ENCODE measurements at regions not wholly inside any gene's neighbourhood (a gene's known extent, or its start where the extent isn't known, plus 50 kb on each side); places are given as distances from the start of the nearest gene placed in this dataset.

DNA sequence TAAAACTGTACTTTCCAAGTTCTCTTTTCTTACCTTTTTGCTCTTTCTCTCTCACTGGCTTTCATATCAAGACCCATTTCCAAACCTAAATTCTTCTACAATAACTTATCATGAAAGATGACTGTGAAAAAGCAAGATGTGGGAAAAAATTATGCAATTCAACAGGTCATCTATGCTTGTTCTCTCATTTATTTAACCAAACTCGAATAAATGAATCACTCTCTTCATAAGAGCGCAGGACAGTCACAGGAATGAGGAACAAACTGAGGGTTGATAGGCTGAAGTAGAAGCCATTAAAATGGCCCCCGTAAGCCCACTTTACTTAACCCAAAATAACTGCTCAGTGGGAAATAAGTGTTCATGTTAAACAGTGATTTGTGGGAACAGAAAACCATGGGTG is 1289.7 kb upstream of the SORCS1 start:
- DNase-seq, result no peak

DNA sequence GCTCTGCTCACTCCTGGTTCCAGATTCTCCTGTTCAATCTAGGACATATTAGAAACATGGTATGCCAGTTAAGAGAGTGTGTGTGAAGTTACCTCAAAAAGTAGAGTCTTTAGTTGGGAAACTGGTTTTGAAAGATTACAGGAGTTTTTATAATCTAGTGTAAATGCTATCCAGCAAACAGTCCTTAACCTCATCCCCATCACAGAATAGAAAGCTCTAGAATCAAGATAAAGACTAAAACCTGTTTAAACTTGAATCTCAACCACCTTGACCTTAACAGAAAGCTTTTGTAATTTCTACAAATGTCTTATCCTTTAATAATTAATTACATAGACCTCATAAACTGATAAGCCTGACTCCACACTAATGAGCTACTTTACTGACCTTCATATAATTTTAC is 1288.7 kb upstream of the SORCS1 start:
- no peak for DNase-seq

DNA sequence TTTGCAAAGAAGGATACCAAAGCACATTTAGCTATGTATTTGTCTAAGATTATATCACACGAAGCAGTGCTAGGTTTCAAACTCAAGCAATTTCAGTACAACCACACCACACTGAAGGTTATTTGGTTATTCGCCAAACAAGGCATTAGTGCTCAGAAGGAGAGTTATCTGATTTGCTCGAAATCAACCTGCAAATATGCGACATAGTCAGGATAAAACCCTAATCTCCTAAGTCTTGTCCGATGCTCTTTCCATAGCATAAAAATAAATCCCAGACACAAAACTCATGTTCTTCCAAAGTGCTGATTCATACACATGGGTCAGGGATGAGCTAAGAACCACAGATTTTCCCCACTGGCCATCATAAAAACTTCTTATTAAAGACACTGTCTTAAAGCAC is 1288.0 kb upstream of the SORCS1 start:
- no peak for DNase-seq

- no peak for DNase-seq
Observed at GRCh38 chr10:108450280-108450679, 1285.8 kb upstream of the SORCS1 start.

GRCh38 chr10:108445746-108446145 is 1281.2 kb upstream of the SORCS1 start:
- DNase-seq, result no peak

- no peak for DNase-seq
Observed at GRCh38 chr10:108443636-108444035, 1279.1 kb upstream of the SORCS1 start.

DNA sequence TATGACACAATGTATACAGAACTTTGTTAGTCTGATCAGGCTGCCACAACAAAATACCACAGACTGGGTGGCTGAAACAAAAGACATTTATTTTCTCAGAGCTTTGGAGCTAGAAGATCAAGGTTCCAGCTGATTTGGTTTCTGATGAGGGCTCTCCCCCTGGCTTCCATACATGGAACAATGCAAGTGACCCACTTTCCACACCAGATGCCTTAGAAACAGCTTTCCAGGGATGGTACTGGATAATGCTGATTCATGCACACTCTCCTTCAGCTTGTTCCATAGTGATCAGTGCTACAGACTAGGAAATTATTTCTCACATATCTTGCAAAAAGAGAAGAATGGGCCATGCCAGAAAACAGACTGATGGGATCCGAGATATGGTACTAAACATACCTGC is 1274.9 kb upstream of the SORCS1 start:
- DNase-seq, result no peak

GRCh38 chr10:108436096-108436495 is 1271.6 kb upstream of the SORCS1 start:
- no peak for DNase-seq

DNA sequence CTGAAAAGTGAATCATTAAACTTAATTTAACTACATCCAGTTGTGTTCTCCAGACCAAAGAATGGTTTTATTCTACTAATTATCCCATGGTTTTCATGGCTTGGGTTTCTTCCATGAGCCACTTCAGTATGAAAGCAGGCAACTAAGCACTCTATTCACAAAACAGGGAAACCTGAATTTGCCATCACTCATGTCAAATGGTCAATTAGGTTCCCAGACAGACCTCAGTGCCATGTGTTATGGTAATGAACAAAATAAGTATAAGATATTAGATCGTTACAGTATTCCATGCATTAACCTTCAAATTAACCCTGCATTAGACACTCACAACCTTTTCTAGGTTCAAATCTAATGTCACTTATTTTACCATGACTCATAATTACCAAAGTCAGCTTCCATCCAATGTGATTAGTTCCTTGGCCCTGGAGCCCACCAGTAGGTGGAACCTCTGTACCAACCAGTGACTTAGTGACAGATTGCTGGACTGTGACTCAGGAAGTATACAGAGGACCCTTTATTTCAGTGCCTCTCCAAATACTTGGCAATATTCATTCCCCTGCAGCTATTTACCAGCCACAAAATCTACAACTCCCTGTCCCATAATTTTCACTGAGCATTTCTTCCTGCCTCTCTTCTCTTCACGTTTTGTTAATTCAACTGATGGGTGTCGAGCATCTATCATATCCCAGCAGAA is 1270.2 kb upstream of the SORCS1 start:
- DNase-seq, result no peak

DNA sequence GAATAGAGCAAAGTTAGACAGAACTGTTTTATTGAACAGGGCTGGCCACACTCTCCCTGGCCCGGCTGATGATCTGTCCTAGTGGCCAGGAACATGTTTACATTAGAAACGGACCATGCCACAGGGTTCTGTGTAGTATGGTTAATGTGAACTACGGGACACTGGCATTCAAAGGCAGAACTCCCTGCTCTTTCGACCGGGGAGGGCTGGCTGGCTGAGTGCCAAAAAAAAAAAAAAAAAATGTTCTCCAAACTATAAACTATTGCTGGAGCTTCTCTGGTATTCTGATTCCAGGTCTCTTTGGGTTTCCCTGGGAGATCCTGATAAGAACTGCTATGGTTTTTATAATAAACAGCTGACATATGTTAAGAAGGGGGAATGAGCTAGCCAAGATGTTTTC is 1262.6 kb upstream of the SORCS1 start:
- no peak for DNase-seq

DNA sequence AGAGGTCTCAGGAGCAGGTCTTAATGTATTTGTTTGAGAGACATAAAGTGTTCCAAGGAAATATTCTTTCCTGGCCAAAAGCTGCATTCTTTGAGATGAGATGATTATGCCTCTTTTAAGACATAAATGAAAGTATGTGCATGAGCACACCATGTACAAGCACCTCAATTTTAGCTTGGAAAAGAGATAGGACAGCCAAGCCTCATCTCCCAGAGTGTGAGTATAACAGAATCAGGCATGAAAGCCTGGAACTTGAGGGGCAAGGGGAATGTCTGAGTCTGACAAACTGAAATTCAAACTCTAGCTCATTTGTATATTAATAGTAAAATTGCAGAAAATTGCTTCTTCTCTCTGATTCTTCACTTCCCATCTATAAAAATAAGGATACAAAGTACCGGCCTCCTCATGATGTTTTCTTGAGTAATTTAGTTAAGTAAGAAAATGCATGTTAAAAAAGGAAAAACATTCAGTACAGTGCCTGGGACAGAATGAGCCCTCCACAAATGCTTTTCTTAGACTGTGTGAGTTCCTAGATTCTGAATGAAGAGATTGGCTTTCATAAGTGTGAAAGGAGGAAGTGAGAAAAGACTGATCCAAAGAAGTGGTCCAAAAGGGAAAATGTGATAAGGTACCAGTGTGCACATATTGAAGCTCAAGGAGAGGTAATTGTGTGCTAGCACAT is 1260.9 kb upstream of the SORCS1 start:
- no peak for DNase-seq

DNA sequence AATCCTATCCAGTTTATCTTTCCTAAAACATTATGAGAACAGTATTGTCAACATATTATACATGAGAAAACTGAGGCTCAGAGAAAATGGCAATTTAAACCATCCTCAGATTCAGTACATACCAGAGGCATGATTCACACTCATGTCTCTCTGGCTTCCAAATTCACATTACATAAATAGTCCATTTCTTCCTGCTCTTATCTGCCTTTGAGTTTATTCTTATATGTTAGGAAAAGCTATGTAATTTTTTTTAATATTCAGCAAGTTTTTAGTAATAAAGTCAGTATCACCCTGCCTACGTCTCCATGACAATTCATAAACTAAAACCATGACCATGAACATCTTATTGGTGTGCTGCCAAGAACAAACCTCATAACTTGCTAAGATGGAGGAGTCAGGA is 1260.2 kb upstream of the SORCS1 start:
- no peak for DNase-seq

- DNase-seq, result no peak
Observed at GRCh38 chr10:108422286-108422685, 1257.8 kb upstream of the SORCS1 start.

GRCh38 chr10:108421266-108421665 is 1256.8 kb upstream of the SORCS1 start:
- DNase-seq, result no peak

- no peak for DNase-seq
Observed at GRCh38 chr10:108413954-108414353, 1249.4 kb upstream of the SORCS1 start.

DNA sequence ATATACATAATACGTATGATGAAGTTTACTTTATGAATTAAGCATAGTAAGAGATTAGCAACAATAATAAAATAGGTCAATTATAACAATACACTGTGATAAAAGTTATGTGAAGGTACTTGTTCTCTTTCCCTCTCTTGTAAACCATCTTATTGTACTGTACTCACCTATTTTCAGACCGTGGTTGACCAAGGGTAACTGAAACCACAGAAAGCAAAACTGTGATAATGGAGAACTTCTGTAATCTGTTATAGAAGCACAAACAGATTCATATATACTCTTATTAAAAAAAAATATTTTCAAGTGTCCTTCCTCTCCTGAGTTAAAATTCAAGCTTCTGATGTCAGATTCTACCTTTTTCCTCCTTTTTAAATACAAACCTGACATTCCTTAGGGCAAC is 1247.8 kb upstream of the SORCS1 start:
- DNase-seq, result no peak

DNA sequence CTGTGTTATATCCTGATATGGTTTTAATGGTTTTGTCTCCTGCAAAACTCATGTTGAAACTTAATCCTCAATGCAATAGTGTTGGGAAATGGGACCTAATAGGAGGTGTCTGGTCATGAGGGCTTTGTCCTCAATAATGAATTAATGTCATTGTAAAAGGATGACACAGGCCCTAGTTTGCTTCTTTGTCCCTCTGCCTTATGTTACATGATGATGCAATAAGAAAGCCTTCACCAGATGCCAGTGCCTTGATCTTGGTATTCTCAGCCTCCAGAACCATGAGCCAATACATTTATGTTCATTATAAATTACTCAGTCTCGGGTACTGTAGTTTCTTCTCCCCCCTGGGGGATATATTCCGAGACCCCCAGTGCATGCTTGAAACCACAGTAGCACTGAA is 1247.4 kb upstream of the SORCS1 start:
- no peak for DNase-seq

DNA sequence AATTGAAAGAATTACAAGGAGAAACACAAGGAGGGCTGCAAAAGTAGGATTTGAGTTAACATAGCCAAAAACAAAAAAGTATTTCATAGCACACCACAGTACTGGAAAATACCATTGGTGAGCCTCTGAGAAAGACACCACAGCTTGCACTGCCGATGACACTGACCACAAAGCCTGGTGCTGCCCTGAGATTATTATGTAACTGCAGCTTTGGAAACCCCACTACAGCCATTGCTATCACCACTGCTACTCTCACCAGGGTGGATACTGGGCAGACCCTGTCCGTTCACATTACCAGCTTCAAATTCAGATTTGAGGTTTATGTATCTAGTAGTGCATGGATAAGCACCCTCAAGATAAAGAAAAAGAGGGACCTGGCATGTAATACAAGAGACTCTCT is 1246.7 kb upstream of the SORCS1 start:
- DNase-seq, result no peak

- DNase-seq, result no peak
Observed at GRCh38 chr10:108410236-108410635, 1245.7 kb upstream of the SORCS1 start.

DNA sequence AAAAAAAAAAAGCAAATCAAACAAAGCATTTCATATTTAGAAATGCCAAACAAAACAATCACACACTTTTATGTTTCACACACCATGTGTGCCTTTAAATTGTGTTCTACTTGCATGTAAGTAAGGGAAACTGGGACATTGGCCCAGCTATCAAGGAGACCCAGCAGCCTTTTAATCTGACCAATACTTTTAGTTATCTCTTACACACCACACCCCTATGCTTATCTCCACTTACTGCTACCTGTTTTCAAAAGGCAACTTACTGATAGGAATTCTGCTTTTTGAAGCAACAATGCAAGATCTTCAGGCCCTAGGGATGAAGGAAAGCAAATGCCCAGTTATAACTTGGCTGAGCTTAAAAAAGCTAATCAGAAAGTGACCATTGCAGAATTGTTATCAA is 1244.8 kb upstream of the SORCS1 start:
- no peak for DNase-seq

DNA sequence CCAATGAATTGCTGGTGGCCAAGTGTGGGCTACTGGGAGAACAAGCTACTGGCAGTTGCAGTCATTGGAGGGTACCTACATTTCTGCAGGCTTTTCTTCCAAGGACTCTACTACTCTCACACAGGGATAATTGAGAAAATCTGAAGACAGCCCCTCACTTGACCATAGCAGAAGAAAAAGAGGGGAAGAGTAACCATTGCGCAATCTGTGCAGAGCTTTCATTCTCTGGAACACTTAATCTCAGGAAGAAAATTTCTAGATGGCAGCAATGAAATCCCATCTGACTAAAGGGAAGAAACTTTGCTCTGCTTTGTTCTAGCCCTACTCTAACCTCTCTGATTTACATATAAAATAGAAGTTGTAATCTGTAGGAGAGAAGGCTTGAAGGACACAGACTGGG is 1239.6 kb upstream of the SORCS1 start:
- DNase-seq, result no peak

DNA sequence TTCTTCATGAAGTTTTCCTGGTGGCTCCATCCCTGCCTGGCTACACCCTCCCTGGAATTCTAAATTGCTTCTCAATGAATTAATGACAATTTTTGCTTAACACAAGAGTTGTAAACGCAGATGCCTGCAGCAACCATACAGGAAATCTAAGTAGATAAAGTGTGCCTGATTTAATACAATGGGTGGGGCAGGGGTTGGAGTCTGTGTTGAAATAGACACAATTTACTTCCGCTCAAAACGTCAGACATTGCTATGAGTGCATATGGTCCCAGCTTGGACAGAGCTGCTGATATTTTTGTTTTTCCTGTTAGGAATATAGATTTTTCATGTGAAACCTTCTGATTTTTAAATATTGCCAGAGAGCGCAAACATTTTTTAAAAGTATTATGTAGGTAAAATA is 1235.0 kb upstream of the SORCS1 start:
- DNase-seq, result no peak

DNA sequence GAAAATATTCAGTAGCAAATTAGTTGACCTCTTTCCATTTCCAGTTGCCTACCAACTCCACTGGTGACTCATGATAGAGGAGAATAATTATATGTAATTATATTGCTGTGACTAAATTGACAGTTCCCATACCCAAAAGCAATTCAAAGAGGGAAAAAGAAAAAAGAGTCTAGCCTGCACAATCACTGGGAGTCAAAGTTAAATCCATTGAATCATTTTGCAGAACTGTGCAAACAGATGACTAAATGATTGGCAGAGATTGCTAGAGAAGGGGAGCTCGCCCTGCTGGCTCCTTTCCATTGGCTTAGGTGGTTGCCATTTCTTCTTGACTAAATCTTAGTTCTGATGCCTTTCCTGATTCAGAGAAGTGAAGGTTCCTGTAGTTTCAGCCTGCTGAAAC is 1228.6 kb upstream of the SORCS1 start:
- DNase-seq, result no peak

GRCh38 chr10:108392286-108392685 is 1227.8 kb upstream of the SORCS1 start:
- DNase-seq, result no peak

DNA sequence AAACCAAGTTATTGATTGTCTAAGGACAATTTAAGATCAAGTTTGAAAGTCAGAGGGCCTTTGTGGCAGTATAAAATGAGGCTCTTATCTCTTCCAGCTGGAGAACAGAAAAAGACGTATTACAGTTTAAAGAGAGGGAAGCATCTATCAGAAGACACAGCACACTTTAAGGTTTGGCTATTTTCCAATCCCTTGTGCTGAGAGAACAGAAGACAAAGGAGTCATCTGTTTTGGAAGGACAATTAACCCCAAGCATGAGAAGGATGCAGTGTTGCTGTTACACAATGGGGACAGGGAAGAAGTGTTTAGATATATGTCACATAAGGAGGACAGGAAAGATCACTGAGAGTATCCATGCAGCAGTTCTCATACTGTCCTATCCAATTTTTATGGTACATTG is 1224.2 kb upstream of the SORCS1 start:
- DNase-seq, result no peak
